HEK293 (cell line): ENCODE measurements at regions not wholly inside any gene's neighbourhood (a gene's known extent, or its start where the extent isn't known, plus 50 kb on each side); places are given as distances from the start of the nearest gene placed in this dataset.

Experiments
- SP3 ChIP-seq: fragments of 450-650 bp; formaldehyde crosslinking; IDR thresholded peaks from 2 replicates; pipeline ENCODE4 v1.5.1; 2016; ENCODE audit warnings: missing biosample characterization, missing genetic modification characterization
- TF ChIP-seq, protein P1 (sequence below): fragments of 450-650 bp; formaldehyde crosslinking; IDR thresholded peaks from 2 replicates; pipeline ENCODE4 v1.5.0; 2017; ENCODE audit warnings: missing biosample characterization, missing genetic modification characterization, borderline replicate concordance
- TF ChIP-seq, protein P2 (sequence below): fragments of 450-650 bp; formaldehyde crosslinking; IDR thresholded peaks from 2 replicates; pipeline ENCODE4 v1.5.1; 2016; ENCODE audit warnings: missing biosample characterization, missing genetic modification characterization, borderline replicate concordance
- TF ChIP-seq, protein P3 (sequence below): fragments of 450-650 bp; formaldehyde crosslinking; IDR thresholded peaks from 2 replicates; pipeline ENCODE4 v1.5.1; 2016; ENCODE audit warnings: missing biosample characterization, missing genetic modification characterization

DNA sequence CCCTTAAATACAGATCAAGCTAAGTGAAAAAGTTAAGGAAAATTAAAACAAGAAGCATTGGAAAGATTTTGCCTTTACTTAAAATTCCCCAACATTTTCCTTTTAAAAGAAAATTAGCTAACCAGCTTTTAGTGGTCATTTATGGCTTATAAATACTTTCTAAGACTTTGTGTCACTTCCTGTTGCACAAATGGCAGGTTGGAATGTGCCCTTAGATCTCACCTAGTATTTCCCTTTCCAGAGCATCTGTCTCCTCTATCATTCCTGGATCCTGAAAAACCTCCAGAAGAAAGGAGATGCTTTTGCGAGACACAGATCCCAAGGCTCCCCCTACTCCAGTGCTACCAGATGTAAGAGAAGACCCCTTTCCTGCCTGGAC, 58.3 kb downstream of the ARF6 start:
- TF ChIP-seq, protein P1, sequence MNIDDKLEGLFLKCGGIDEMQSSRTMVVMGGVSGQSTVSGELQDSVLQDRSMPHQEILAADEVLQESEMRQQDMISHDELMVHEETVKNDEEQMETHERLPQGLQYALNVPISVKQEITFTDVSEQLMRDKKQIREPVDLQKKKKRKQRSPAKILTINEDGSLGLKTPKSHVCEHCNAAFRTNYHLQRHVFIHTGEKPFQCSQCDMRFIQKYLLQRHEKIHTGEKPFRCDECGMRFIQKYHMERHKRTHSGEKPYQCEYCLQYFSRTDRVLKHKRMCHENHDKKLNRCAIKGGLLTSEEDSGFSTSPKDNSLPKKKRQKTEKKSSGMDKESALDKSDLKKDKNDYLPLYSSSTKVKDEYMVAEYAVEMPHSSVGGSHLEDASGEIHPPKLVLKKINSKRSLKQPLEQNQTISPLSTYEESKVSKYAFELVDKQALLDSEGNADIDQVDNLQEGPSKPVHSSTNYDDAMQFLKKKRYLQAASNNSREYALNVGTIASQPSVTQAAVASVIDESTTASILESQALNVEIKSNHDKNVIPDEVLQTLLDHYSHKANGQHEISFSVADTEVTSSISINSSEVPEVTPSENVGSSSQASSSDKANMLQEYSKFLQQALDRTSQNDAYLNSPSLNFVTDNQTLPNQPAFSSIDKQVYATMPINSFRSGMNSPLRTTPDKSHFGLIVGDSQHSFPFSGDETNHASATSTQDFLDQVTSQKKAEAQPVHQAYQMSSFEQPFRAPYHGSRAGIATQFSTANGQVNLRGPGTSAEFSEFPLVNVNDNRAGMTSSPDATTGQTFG (tag by site-specific recombination), result no peak
- TF ChIP-seq, protein P2, sequence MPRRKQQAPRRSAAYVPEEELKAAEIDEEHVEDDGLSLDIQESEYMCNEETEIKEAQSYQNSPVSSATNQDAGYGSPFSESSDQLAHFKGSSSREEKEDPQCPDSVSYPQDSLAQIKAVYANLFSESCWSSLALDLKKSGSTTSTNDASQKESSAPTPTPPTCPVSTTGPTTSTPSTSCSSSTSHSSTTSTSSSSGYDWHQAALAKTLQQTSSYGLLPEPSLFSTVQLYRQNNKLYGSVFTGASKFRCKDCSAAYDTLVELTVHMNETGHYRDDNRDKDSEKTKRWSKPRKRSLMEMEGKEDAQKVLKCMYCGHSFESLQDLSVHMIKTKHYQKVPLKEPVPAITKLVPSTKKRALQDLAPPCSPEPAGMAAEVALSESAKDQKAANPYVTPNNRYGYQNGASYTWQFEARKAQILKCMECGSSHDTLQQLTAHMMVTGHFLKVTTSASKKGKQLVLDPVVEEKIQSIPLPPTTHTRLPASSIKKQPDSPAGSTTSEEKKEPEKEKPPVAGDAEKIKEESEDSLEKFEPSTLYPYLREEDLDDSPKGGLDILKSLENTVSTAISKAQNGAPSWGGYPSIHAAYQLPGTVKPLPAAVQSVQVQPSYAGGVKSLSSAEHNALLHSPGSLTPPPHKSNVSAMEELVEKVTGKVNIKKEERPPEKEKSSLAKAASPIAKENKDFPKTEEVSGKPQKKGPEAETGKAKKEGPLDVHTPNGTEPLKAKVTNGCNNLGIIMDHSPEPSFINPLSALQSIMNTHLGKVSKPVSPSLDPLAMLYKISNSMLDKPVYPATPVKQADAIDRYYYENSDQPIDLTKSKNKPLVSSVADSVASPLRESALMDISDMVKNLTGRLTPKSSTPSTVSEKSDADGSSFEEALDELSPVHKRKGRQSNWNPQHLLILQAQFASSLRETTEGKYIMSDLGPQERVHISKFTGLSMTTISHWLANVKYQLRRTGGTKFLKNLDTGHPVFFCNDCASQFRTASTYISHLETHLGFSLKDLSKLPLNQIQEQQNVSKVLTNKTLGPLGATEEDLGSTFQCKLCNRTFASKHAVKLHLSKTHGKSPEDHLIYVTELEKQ, result no peak
- TF ChIP-seq, protein P3, sequence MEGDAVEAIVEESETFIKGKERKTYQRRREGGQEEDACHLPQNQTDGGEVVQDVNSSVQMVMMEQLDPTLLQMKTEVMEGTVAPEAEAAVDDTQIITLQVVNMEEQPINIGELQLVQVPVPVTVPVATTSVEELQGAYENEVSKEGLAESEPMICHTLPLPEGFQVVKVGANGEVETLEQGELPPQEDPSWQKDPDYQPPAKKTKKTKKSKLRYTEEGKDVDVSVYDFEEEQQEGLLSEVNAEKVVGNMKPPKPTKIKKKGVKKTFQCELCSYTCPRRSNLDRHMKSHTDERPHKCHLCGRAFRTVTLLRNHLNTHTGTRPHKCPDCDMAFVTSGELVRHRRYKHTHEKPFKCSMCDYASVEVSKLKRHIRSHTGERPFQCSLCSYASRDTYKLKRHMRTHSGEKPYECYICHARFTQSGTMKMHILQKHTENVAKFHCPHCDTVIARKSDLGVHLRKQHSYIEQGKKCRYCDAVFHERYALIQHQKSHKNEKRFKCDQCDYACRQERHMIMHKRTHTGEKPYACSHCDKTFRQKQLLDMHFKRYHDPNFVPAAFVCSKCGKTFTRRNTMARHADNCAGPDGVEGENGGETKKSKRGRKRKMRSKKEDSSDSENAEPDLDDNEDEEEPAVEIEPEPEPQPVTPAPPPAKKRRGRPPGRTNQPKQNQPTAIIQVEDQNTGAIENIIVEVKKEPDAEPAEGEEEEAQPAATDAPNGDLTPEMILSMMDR (tag by site-specific recombination), result no peak
- no peak for TF ChIP-seq SP3 (tag by site-specific recombination)
